ENCODE measurements at regions not wholly inside any gene's neighbourhood (a gene's known extent, or its start where the extent isn't known, plus 50 kb on each side); places are given as distances from the start of the nearest gene placed in this dataset.

DNA sequence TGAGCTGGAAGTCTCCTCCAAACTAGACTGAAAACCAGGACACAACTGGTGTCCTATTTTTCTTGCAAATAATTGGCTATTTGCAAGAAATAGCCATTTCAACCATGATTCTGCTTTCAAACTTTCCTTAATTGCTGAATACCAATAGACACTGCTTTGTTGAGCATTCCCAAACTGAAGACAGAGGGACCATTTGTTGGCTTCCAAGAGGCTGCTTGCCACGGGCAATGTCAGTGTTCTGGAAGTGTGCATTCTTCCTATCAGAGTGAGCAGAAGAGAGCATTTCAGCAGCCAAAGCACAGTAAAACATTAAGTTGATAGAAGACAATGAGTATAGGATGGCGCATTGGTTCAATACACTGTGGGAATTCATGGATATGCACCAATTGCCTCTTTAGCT, 360.5 kb upstream of the RGPD4 start:
- no peak overlapping the region for H3K4me3 ChIP-seq (replicated peaks; ENCODE audit: low read depth, low read length)
- no peak for DNase-seq (ENCODE audit: extremely low read depth, low read depth)
- TF ChIP-seq, protein P1, sequence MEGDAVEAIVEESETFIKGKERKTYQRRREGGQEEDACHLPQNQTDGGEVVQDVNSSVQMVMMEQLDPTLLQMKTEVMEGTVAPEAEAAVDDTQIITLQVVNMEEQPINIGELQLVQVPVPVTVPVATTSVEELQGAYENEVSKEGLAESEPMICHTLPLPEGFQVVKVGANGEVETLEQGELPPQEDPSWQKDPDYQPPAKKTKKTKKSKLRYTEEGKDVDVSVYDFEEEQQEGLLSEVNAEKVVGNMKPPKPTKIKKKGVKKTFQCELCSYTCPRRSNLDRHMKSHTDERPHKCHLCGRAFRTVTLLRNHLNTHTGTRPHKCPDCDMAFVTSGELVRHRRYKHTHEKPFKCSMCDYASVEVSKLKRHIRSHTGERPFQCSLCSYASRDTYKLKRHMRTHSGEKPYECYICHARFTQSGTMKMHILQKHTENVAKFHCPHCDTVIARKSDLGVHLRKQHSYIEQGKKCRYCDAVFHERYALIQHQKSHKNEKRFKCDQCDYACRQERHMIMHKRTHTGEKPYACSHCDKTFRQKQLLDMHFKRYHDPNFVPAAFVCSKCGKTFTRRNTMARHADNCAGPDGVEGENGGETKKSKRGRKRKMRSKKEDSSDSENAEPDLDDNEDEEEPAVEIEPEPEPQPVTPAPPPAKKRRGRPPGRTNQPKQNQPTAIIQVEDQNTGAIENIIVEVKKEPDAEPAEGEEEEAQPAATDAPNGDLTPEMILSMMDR (IDR thresholded peaks at IDR 0.05; ENCODE audit: low read depth, low read length, missing control alignments), result no peak

DNA sequence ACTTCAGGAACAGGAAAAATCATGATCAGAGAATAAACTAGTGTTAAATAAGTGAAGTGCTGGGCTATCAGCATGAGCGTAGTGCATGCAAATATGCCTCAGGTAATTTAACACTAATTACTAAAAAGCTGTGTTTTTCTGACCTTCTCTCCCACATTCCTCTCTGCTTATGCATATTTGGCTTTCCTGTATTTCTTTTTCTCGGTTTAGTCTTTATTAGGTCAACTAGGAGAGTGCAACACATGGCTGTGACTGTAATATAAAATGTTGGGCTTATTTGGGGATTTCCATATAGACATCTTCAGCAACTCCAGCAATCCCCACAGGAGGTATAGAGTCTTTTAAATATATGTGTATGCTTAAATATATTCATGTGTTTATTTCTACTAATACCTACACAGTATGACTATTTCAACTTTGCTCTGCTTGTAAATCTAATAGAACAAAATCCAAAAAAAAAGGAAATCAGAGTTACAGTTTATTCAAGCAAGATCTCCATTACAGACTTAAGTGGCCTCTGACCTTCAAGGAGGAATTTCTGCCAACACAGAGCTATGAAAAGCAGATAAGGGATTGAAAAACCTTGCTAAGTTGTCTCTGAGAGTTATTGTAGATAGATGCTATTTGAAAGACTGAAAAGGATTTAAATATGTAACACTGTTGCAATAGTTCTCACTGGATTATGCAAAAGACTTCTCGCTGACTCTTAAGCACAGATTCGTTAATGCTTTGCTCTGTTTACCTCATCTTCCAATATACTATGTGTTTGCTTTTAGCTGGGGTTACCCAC, 359.5 kb upstream of the RGPD4 start:
- TF ChIP-seq, protein P1 (IDR thresholded peaks at IDR 0.05; ENCODE audit: low read depth, low read length, missing control alignments), result no peak
- DNase-seq (ENCODE audit: extremely low read depth, low read depth), result no peak

DNA sequence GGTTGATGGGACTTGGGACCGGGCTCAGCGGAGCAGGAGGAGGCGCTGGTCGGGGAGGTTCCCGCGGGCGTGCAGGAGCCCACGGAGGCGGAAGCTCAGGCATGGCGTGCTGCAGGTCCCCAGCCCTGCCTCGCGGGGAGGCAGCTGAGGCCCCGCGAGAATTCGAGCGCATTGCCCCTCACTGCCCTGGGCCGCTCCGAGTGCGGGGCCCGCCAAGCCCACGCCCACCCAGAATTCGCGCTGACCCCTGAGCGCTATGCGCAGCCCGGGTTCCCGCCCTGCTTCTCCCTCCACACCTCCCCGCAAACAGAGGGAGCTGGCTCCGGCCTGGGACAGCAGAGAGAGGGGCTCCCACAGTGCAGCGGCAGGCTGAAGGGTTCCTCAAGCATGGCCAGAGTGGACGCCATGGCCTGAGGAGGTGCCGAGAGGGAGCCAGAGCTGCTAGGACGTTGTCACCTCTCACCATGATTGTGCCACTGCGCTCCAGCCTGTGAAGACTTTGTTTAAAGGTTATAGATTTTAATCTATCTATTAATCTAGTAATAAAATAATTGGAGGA, 357.2 kb upstream of the RGPD4 start:
- TF ChIP-seq, protein P1 (IDR thresholded peaks at IDR 0.05; ENCODE audit: low read depth, low read length, missing control alignments), result no peak
- H3K4me3 ChIP-seq (replicated peaks; ENCODE audit: low read depth, low read length), result no peak overlapping the region
- no peak for DNase-seq (ENCODE audit: extremely low read depth, low read depth)

More for the DNA sequence above, 359.5 kb upstream of the RGPD4 start:
- no peak overlapping the region for H3K4me3 ChIP-seq (replicated peaks; ENCODE audit: low read depth, low read length)

DNA sequence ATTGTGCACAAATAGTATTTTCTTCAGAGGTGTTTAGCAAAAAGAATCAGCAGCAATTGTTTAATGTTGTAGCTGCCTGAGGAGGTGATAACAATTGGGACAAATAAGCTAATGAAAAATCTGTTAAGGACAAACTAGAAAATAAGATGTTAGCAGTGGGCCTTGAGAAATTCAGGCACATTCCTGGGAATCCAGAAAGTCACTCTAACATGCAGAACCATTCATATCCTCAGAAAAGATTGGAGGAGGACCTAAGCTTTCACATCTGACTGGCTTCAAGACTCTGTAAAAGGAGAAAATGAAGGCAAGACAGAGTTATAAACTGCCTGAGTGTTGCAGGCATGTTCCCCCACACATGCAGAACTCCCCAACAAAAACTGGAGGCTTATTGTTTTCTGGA, 353.5 kb upstream of the RGPD4 start:
- no peak for DNase-seq (ENCODE audit: extremely low read depth, low read depth)
- TF ChIP-seq, protein P1 (IDR thresholded peaks at IDR 0.05; ENCODE audit: low read depth, low read length, missing control alignments), result no peak

DNA sequence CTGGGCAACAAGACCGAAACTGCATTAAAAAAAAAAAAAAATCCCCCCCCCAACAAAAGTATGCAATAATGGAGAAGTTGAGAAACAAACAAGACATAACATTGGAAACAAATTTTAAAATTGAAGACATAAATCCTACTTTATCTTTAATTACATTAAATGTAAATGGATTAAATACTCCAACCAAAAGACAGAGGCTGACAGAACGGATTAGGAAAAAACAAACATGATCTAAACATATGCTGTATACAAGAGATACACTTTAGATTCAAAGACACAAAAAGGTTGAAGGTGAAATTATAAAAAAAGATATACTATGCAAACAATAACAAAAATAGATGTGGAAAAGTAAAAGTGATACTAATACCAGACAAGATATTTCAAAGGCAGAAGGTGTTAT, 350.8 kb upstream of the RGPD4 start:
- TF ChIP-seq, protein P1 (IDR thresholded peaks at IDR 0.05; ENCODE audit: low read depth, low read length, missing control alignments), result no peak
- no peak for DNase-seq (ENCODE audit: extremely low read depth, low read depth)
- no peak overlapping the region for H3K4me3 ChIP-seq (replicated peaks; ENCODE audit: low read depth, low read length)

More for the DNA sequence above, 353.5 kb upstream of the RGPD4 start:
- no peak overlapping the region for H3K4me3 ChIP-seq (replicated peaks; ENCODE audit: low read depth, low read length)

DNA sequence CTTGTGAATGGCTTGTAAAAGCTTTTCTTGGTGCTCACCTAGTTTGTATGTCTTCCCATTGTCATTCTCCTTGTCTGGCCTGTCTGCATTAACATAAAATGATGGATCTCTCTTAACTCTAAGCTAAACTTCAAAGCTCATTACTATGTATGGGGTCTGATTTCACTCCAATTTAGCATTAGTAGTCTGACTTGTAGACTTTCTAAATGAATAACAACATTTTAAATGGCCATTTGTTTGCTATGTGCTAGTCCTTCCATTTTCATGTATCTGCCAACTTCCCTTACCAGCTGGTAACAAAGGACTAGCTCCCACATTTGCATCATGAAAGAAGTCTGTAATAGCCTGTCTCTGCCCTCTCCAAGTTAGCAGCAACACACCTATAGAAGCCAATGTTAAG, 324.2 kb upstream of the RGPD4 start:
- TF ChIP-seq, protein P1 (IDR thresholded peaks at IDR 0.05; ENCODE audit: low read depth, low read length, missing control alignments), result no peak
- DNase-seq (ENCODE audit: extremely low read depth, low read depth), result no peak
- no peak overlapping the region for H3K4me3 ChIP-seq (replicated peaks; ENCODE audit: low read depth, low read length)
